Hematopoietic multipotent progenitor cell treated with erythropoietin and hydrocortisone succinate and interleukin-3 and kit ligand, for 17 days (in vitro differentiated cells): ENCODE measurements at regions not wholly inside any gene's neighbourhood (a gene's known extent, or its start where the extent isn't known, plus 50 kb on each side); places are given as distances from the start of the nearest gene placed in this dataset.

Experiments used
- DNase-seq: peaks from one replicate; pipeline ENCODE4 v3.0.0-alpha.2; 2015; ENCODE audit warnings: low spot score

DNA sequence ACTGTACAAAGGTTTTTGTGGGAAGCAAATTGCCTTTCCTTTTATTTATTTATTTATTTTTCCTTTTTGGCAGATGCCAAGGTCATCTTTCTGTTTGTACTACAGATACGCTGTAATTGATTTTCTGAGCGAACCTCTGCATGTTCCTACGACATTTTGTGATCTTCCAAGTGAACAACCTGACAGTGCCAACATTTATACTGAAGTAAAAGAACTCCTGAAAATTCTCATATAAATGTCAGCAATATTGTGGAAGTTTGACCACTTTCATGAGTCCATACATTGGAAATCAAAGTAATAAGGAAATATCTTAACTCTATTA, 86.8 kb upstream of the EEPD1 start:
- DNase-seq = no peak

DNA sequence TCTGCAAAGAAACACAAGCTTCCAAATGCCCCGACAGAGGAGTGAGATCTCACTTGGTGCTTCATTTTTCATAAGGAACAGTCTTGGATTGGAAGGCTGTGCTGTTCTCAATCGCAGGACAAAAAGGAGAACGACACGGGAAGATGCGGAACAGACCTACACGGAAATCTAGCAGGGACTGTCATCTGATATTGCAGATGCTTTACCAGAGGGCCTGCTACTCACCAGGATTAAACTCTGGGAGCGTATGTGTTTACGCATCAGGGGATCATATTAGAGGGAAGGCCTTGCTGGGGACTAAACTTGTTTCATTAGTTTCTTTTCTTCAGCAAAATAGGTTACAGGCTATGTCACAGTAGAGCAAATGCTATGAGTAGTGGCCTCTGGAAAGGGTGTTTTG, 82.8 kb upstream of the EEPD1 start:
- DNase-seq = no peak

DNA sequence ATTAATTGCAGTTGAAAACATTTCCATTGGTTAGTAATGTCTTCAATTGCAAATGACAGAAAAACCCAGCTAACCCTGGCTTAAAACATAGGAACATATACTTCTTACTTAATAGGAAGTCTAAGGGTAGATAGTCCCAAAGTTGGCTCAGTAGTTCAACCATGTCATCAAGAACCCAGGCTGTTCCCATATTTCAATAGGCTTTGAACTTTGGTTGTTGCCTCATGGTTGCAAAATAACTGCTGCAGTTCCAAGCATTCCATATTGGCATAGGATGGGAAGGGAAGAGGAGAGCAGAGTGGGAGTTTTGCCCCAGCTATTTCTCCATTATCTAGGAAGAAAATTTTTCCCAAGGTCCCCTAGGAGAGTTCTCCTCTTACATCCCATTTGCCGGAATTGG, 81.4 kb upstream of the EEPD1 start:
- no peak for DNase-seq

DNA sequence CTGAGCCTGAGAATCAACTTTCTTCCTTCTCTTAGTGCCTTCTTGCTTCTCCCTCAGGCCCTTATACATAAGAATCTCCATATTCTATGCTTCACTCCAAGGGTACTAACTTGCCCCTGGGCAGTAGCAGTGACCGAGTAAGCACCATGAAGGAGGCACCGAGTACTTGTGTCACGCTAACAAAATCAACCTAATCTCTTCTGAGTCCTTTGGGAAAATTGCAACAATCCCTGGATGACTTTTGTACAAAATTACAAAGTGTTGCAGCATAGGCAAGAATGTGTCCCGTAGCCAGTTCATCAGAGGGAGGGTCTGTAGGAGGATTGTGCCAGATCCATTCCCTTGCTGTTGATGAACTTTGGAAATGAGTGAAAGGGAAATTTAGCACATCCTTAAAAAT, 80.4 kb upstream of the EEPD1 start:
- DNase-seq = no peak

DNA sequence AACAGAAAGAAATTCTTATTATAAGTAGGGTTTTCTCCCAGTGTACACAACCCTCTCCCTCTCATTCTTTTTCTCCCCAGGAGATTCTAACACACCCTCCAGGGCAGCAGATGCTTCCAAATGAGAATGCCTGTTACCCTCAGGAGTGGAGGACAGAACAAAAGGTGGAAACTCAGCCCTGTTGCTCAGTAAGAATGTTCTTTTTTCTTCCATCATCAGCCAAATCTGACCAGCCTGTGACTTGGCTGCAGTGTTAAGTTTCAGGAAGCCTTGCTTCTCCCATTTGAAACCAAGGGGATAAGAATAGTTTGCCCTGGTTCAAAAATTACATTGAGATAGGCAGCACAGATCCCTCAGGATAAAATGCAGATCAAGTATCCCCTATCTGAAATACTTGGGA, 77.5 kb upstream of the EEPD1 start:
- no peak for DNase-seq

DNA sequence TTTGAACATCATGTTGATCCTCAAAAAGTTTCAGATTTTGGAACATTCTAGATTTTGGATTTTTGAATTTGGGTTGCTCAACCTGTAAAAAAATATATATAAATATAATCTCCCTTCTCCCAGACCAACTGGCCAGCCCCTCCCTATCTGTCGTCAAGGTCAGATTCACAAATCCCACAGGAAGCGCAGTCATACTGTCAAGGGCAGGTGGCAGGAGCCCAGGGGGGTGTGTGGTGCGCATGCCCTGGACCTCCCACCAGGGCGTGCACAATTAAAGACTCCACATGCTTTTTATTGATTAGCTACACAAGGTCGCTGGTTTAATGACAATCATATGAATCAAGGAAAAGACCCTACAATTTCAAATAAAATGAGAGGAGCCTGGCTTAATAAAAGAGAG, 77.0 kb upstream of the EEPD1 start:
- DNase-seq = no peak

DNA sequence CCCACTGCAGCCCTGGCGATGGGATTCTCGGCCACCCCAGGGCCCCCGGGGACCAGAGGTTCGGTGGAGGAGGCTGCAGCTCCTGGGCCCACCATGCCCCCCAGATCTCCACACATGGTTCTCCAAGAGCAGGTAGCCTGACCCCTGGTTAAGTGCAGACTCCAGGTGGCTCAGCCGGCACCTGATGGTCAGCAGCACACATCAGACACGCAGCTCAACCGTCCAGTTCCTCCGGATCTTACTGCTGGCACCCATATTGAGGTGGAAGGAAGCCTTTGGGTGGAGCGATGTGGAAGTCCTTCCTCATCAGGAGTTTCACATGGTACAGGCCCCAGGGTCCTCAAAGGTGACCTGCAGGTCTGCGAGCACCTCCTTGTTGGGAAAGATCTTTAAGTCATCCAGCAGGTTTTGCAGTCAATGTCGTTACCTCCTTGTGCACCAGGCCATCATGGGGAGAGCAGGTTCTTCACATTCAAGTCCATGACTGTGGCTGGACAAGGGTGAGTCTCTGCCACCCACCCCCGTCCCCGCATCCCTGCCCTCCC, 74.2 kb upstream of the EEPD1 start:
- DNase-seq = no peak

DNA sequence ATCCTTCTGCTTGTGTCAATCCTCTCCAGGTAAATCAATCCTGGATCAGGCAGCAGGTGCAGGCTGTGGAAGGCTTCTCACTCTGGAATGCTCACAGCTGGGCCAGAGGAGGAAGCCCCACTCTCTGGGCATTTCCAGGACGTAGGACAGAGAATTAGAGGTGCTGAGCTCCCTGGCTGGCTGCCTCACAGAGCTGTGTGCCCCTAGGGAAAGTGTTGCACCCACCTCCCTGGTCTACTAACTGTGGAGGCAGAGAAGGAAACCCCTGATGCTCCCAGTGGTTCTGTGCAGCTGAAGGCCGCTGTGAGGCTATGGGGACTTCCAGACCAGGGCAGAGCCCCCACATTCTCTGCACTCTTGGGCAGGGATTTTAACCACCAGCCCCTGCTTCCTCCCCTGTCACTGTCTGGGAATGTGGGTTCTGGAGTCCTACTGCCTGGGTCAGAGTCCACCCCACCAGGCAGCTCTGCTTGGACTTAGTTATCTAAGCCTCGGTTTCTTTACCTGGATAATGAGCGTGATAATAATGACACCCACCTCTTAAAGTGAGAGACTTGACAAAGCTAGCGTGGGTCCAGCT, 73.5 kb upstream of the EEPD1 start:
- DNase-seq = no peak

DNA sequence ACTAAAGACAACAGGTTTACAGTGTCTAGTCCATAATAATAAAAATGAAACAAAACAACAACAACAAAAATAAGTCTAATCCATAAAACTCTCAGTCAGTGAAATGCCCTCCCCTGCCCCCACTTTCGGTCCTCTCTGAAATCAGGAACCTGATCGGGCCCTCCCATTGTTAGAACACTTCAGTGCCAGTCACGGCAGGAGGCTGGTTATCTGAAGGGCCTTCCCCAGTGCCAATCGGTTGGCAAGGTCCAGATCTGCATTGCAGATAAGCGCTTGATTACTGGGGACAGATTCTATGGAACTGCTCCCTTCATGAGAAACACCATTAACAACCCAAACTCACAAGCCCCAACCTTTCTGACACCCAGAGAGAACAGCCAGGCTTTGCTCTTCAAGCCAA, 72.2 kb upstream of the EEPD1 start:
- DNase-seq = no peak

DNA sequence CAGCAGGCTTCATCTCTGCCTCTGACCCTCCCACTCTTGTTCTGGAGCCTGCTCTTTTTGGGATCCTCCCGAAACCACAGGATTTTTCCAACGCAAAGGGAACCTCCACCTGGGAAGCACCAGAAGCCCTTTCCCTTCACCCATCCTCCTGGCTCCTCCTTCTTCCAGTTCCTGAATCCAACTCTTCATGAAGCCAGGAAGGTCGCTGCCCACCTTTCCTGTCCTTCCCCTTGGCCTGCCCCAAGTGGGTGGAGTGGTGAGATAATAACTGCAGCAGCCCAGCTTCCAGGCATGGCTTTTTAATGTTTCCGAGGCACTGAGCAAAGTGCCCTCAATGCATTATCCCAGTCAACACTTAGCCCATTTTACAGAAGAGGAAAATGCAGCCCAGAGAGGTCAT, 70.8 kb upstream of the EEPD1 start:
- DNase-seq = no peak

DNA sequence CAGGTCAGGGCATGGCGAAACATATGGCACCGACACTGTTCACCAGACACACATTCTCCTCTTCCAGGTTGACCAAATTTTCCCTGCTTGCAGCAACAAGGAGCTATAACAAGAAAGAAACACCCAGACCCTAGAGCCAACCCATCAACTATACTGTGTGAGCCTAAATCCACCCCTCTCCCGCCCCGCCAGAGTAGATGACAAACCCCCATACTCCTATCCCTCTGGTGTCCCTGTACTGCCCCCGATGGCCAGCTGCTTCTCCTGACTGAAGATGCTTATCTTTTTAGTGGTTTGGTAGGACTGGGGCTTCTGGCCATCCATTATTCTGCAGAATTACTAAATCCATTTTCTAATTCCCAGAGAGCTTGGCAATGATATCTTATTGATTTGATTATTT, 70.1 kb upstream of the EEPD1 start:
- DNase-seq = no peak

DNA sequence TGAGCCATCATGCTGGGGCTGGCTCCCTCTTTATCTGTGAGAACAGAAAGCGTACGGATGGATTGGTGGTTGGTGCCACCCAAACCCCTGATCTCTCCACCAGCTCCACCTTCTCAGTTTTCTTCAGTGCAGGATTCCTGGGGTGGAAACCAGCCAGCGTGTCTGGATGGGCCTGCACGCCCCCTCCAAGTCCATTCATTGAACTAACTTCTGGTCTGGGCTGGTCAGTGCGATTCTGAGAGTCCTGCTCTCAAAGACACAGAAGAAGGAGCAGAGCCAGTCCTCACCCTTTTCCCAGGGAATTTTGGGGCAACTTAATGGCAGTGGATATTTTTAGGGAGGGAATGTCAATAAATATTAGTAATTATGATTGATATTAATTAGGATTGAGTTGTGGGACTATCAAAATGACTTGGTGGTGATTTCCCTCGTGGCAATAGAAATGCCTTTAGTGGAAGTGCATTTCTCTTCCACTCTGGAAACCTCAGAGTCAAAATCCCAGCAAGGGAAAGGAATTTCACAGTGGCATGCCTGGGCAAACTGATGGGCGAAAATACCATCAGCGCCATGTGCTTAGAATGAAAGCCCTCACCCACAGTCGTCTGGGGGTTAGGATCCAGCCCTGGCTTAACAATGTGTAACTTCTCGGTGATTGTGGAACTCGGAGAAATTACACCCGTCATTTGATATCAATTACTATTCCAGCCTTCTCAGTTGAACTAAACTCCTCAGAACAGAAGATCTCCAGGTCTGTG, 69.3 kb upstream of the EEPD1 start:
- no peak for DNase-seq

DNA sequence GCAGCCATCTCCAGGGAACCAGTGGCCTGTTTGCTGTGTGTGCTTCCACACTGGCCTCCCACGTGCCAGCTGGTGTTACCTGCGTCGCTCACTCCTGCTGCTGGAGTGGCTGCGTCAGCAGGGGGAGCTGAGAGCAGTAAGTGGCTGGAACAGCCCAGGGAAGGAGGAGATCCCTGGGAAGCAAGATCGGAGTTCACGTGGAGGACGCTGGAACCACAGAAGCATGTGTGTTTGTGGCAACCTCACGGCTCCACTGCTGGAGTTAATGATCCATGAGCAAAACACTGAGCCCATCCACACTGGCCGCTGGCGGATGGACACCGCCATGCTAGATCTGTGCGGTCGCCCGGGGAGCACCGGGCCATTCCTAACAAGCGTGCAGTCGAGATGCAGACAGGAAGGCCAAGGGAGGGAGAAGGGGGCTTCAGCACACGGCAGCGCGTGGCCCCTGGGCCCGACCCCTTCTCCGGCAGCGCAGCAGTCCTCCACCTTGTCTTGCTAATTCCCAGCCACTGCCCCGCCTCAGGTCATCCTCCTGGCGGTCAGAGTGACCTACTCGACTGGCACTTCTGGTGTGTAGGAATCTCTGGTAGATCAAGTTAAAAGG, 68.5 kb upstream of the EEPD1 start:
- DNase-seq = no peak

DNA sequence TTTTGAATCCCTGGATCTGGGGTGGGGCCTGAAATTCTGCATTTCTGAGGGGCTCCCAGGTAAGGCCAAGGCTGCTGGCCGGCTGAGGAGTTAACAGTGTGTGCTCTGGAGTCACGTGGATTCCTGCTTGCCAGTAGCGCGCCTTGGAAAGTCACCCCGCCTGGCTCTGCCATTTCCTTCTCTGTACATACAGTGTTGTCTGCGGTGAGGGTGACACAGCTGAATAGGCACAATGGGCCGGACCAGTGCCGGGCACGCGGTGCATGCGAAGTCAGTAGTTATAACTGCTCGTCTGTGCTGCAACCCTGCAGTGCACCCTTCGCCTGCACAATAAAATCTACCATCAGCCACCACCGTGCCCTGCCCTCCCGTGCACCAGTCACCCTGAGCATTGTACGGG, 68.0 kb upstream of the EEPD1 start:
- no peak for DNase-seq

DNA sequence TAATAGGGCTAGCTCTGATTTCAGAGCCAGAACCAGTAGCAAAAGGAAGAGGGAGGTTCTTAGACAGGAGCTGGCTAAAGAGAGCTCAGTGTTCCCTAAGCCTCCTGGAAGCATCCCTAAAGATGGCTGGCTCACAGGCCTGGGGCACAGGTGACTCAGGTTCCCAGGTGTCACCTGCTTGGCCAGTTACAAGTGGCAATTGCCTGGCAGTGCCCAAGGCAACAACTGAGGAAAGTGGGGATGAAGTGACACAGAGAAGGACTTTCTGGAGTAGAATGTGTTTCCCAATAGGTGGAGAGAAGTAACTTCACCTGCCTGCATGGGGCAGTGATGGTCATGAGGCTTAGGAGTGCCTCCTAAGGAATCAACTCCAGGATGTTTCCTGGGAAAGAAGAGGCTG, 66.5 kb upstream of the EEPD1 start:
- DNase-seq = no peak

DNA sequence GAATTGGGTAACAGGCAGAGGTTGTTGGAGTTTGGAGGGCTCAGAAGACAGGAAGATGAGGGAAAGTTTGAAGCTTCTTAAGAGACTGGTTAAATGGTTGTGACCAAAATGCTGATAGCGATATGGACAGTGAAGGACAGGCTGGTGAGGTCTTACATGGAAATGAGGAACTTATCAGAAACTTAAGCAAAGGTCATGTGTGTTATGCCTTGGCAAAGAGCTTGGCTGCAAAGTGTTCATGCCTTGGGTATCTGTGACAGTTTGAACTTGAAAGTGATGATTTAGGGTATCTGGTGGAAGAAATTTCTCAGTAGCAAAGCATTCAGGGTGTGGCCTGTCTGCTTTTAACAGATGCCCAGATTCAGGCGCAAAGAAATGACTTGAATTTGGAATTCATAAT, 64.5 kb upstream of the EEPD1 start:
- no peak for DNase-seq

DNA sequence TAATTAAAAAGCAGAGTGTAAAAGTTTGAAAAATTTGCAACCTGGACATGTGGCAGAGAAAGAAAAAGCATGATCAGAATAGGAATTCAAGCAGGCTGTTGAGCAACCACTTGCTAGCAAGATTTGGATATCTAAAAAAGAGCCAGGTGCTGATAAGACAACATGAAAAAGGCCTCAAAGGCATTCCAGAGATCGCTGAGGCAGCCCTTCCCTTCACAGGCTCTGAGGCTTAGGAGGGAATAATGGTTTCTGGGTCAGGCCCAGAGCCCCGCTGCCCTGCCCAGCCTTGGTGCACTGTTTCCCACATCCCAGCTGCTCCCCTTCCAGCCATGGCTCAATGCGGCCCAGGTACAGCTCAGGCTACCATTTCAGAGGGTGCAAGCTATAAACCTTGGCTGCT, 64.1 kb upstream of the EEPD1 start:
- no peak for DNase-seq

DNA sequence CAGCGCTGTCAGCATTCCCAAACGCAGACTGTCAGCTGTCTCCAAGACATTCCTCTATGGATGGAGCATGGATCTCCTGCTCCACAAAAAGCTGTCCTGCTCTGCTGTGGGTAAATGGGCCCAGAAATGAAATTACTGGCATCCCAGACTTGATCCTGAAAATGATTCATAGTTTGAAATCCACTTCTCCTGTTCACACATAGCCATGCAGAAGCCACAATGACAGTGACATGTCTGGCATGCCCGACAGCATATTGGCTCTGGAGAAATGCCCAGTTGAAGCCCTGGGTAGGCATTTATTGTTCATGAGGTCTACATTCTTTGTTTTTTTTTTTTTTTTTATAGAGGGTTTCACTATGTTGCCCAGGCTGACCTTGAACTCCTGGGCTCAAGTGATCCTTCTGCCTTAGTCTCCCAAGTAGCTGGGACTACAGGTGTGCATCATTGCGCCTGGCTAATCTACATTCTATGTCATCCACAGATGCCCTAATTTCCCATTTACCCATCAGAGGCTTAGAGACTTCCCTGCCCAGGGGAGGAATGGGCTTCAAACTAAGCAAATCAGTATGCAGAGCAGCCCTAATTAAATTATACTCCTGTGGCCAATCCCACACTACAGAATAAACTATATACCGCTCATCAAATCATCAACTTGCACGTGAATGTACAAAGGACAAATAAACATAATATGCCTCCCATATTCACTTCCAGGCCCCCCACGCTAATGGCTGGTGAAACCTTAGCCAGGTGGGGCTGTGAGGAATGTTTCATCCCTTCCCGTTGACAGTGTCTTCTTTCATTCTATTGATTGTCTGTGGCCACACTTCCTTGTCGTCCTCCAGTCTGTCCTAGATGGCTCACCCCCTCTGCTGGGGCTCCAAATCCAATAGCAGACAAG, 61.8 kb upstream of the EEPD1 start:
- no peak for DNase-seq

DNA sequence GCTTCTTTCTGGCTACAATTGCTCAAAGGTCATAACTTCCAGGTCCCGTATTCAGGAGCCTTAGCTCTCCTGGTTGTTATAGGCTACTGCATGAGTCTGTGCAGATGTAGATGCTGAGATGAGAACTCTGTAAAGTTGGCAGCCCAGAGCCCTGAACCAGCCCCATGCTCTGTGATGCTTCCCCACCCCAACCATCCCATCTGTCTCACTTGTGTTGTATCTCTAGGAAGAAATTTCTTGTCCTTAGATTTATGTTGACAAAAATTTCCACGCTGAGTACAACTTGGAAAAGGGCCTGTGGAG, 61.2 kb upstream of the EEPD1 start:
- no peak for DNase-seq

DNA sequence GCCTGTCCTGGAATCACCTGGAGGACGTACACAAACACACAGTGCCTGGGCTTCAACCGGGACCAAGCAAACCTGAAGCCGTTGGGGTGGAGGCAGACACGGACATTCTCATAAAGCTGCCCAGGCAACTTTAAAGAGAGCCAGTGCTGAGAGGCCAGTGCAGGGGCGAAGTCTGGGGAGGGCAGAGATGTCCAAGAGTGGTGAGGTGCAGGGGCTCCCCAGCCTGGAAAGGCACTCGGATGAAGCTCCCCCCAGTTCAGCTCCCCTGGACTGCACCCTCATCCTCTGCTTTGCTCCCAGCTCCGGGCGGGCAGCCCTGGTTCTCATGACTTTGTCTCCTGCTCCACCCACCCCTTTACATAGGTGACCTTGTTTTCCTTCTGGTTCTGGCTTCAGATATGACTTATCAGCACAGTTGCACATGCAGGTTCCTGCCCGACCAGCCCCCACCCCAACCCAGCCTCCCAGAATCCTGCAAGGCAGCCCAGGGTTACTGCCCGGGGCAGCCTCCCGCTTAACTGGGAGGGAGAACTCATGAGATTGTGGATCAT, 60.8 kb upstream of the EEPD1 start:
- DNase-seq = no peak

DNA sequence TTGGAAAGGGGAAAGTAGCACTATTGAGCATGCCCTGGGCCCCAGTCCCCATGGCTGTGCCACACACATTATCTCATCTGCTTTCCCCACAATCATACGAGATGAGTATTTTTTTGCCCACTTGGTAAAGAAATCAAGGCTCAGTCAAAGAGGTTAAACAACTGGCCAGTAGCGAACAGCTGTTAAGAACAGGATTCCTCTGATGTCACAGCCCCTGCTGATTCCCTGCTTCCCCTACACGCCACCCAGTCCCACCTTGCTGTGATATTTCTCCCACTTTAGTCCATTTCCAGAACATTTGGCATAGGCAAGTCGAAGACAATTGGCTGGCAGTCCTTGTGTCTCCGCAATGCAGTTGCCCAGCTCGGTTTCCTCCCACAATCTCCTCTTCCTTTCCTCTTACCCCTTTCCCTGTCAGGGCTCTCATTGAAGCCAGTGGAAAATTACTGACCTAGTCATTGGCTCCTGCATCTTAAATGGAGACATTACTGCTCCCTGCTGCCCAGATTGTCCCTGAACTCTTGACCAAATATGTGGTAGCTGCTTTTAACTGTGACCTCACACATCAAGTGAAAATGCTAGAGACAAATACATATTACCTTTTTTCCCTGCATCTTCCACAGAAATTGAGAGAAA, 56.5 kb upstream of the EEPD1 start:
- DNase-seq = no peak

DNA sequence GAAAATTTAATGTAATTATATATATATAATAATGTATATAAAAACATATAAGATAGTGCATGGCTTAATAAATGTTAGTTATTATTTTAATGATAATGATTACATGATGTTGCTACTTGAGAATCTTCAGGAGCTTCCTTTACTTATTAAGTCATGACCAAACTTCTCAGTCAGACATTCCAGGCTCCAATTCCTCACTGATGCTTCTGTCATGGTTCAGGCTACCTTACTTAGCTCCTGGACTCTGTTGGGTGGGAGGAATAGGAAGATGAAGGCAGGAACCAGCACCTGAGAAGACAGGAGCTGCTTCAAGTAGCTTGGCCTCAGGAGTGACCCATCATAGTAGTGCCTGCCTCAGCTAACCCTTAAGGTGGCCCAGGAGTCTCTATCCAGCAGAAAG, 55.0 kb upstream of the EEPD1 start:
- no peak for DNase-seq
